ENCODE measurements at regions not wholly inside any gene's neighbourhood (a gene's known extent, or its start where the extent isn't known, plus 50 kb on each side); places are given as distances from the start of the nearest gene placed in this dataset.

- DNase-seq (ENCODE audit: low read depth): no peak
- no peak for TF ChIP-seq CTCF (conservative IDR thresholded peaks at IDR 0.05; ENCODE audit: low read depth, low read length)
- H3K4me3 ChIP-seq (ENCODE audit: low read length): no peak overlapping the region
Observed at GRCh38 chr2:23235736-23236135, 149.2 kb upstream of the KLHL29 start.

GRCh38 chr2:23237147-23237546 lies 147.8 kb upstream of the KLHL29 start:
- no peak overlapping the region for H3K4me3 ChIP-seq (ENCODE audit: low read length)
- no peak for TF ChIP-seq CTCF (conservative IDR thresholded peaks at IDR 0.05; ENCODE audit: low read depth, low read length)
- no peak for DNase-seq (ENCODE audit: low read depth)

GRCh38 chr2:23238011-23238657 lies 146.8 kb upstream of the KLHL29 start:
- DNase-seq (ENCODE audit: low read depth): no peak
- TF ChIP-seq CTCF (conservative IDR thresholded peaks at IDR 0.05; ENCODE audit: low read depth, low read length): no peak
- H3K4me3 ChIP-seq (ENCODE audit: low read length): no peak overlapping the region

- DNase-seq (ENCODE audit: low read depth): no peak
- no peak for TF ChIP-seq CTCF (conservative IDR thresholded peaks at IDR 0.05; ENCODE audit: low read depth, low read length)
Observed at GRCh38 chr2:23239374-23239773, 145.6 kb upstream of the KLHL29 start.

GRCh38 chr2:23241121-23241520 lies 143.9 kb upstream of the KLHL29 start:
- no peak for DNase-seq (ENCODE audit: low read depth)
- TF ChIP-seq CTCF (conservative IDR thresholded peaks at IDR 0.05; ENCODE audit: low read depth, low read length): no peak
- no peak overlapping the region for H3K4me3 ChIP-seq (ENCODE audit: low read length)

More at GRCh38 chr2:23239374-23239773, 145.6 kb upstream of the KLHL29 start:
- H3K4me3 ChIP-seq (ENCODE audit: low read length): no peak overlapping the region

GRCh38 chr2:23241611-23242245 lies 143.3 kb upstream of the KLHL29 start:
- TF ChIP-seq CTCF (conservative IDR thresholded peaks at IDR 0.05; ENCODE audit: low read depth, low read length): no peak
- no peak overlapping the region for H3K4me3 ChIP-seq (ENCODE audit: low read length)
- no peak for DNase-seq (ENCODE audit: low read depth)

GRCh38 chr2:23243073-23243659 lies 141.8 kb upstream of the KLHL29 start:
- no peak overlapping the region for H3K4me3 ChIP-seq (ENCODE audit: low read length)
- DNase-seq (ENCODE audit: low read depth): no peak
- TF ChIP-seq CTCF (conservative IDR thresholded peaks at IDR 0.05; ENCODE audit: low read depth, low read length): no peak

All from retinal pigment epithelial cell (primary cell).